HG02870 (cell line): ENCODE measurements at regions not wholly inside any gene's neighbourhood (a gene's known extent, or its start where the extent isn't known, plus 50 kb on each side); places are given as distances from the start of the nearest gene placed in this dataset.
"Not testable (repeated sequence)": the region's sequence is repeated elsewhere in the genome, so short reads cannot be mapped to it uniquely, and the experiment has no call there.

Experiments used
- ATAC-seq: cut with Tn5 transposase; IDR thresholded peaks from one replicate; pipeline ENCODE4 v1.9.1; 2021; ENCODE audit warnings: mild to moderate bottlenecking, moderate library complexity; ENCODE audit not compliant: unreplicated experiment

GRCh38 chr2:221931251-221931991 lies 359.3 kb upstream of the EPHA4 start:
- no peak for ATAC-seq

- no peak for ATAC-seq
Measured at GRCh38 chr2:221929259-221929658, 357.2 kb upstream of the EPHA4 start.

GRCh38 chr2:221926327-221926726 lies 354.2 kb upstream of the EPHA4 start:
- no peak for ATAC-seq

GRCh38 chr2:221924576-221924975 lies 352.5 kb upstream of the EPHA4 start:
- ATAC-seq: no peak

GRCh38 chr2:221915926-221916325 lies 343.8 kb upstream of the EPHA4 start:
- no peak for ATAC-seq

- no peak for ATAC-seq
Measured at GRCh38 chr2:221914334-221914880, 342.3 kb upstream of the EPHA4 start.

GRCh38 chr2:221911890-221912289 lies 339.8 kb upstream of the EPHA4 start:
- no peak for ATAC-seq

- no peak for ATAC-seq
Measured at GRCh38 chr2:221911321-221911720, 339.2 kb upstream of the EPHA4 start.

GRCh38 chr2:221908518-221908917 lies 336.4 kb upstream of the EPHA4 start:
- no peak for ATAC-seq

GRCh38 chr2:221897718-221898117 lies 325.6 kb upstream of the EPHA4 start:
- ATAC-seq: no peak

GRCh38 chr2:221896505-221897151 lies 324.5 kb upstream of the EPHA4 start:
- no peak for ATAC-seq

GRCh38 chr2:221895366-221896121 lies 323.4 kb upstream of the EPHA4 start:
- no peak for ATAC-seq

- ATAC-seq: no peak
Measured at GRCh38 chr2:221893501-221893900, 321.4 kb upstream of the EPHA4 start.

GRCh38 chr2:221892006-221892405 lies 319.9 kb upstream of the EPHA4 start:
- ATAC-seq: not testable (repeated sequence)

- ATAC-seq: no peak
Measured at GRCh38 chr2:221883976-221884375, 311.9 kb upstream of the EPHA4 start.

- no peak for ATAC-seq
Measured at GRCh38 chr2:221876016-221876415, 303.9 kb upstream of the EPHA4 start.

- no peak for ATAC-seq
Measured at GRCh38 chr2:221874444-221874843, 302.3 kb upstream of the EPHA4 start.

- ATAC-seq: no peak
Measured at GRCh38 chr2:221857719-221858118, 285.6 kb upstream of the EPHA4 start.

- no peak for ATAC-seq
Measured at GRCh38 chr2:221853297-221853696, 281.2 kb upstream of the EPHA4 start.

- no peak for ATAC-seq
Measured at GRCh38 chr2:221851531-221852045, 279.5 kb upstream of the EPHA4 start.

GRCh38 chr2:221850076-221850475 lies 278.0 kb upstream of the EPHA4 start:
- ATAC-seq: no peak
